Sigmoid colon (tissue), 6 donors: ENCODE measurements at regions not wholly inside any gene's neighbourhood (a gene's known extent, or its start where the extent isn't known, plus 50 kb on each side); places are given as distances from the start of the nearest gene placed in this dataset.

Experiments
- DNase-seq: peaks from one replicate; pipeline ENCODE4 v3.0.0-alpha.2; 2019
- H3K27ac ChIP-seq, 4 donors: fragments of 200-600 bp; sonication (generic); one replicate each; pipeline ENCODE4 v1.5.1; 2016 to 2019; ENCODE audit warnings: mild to moderate bottlenecking in 1 of 4
- H3K27me3 ChIP-seq, 3 donors: fragments of 200-600 bp; sonication (generic); one replicate each; pipeline ENCODE4 v1.5.1; 2019; ENCODE audit warnings: mild to moderate bottlenecking in 1 of 3
- H3K36me3 ChIP-seq, 4 donors: fragments of 200-600 bp; sonication (generic); one replicate each; pipeline ENCODE4 v1.5.1; 2016 to 2019
- H3K4me1 ChIP-seq, 4 donors: fragments of 200-600 bp; sonication (generic); one replicate each; pipeline ENCODE4 v1.5.1; 2017 to 2019
- H3K4me3 ChIP-seq, 4 donors: fragments of 200-600 bp; sonication (generic); one replicate each; pipeline ENCODE4 v1.5.1; 2017 to 2019; ENCODE audit warnings: mild to moderate bottlenecking in 2 of 4, moderate library complexity in 1 of 4
- H3K9me3 ChIP-seq, 4 donors: fragments of 200-600 bp in 3 of 4; sonication (generic) in 3 of 4; one replicate each; pipeline versions ENCODE4 v1.5.1 to v1.6.1; 2013 to 2019
- CTCF ChIP-seq, 4 experiments: fragments of 450-650 bp in 3 of 4; fragments of 200-600 bp in 1 of 4; IDR thresholded peaks; one replicate each; pipeline ENCODE4 v1.5.1; 2016 to 2019; ENCODE audit warnings: antibody characterized with exemption in 4 of 4, mild to moderate bottlenecking in 3 of 4, moderate library complexity in 2 of 4
- EP300 ChIP-seq, 4 donors: sonication (generic); formaldehyde crosslinking; IDR thresholded peaks; one replicate each; pipeline ENCODE4 v1.6.1; 2017; ENCODE audit warnings: antibody characterized with exemption in 4 of 4
- POLR2A ChIP-seq, 2 donors: fragments of 450-650 bp; IDR thresholded peaks; one replicate each; pipeline ENCODE4 v1.6.1; 2016; ENCODE audit warnings: antibody characterized with exemption in 2 of 2, mild to moderate bottlenecking in 2 of 2, moderate library complexity in 2 of 2
- POLR2AphosphoS5 ChIP-seq, 4 donors: sonication (generic); formaldehyde crosslinking; IDR thresholded peaks; one replicate each; pipeline ENCODE4 v1.6.1; 2017; ENCODE audit warnings: antibody characterized with exemption in 4 of 4
- WGBS, 2 donors: extraction: QIAGEN DNeasy Blood & Tissue Kit; methylation state at CpG; one replicate each; pipeline ENCODE4 v1.1.7; 2013; 5-methylcytosine and 5-hydroxymethylcytosine counted together
- intact Hi-C: fragments of 100-400 bp; cut with DNase I; formaldehyde crosslinking; loops from one replicate; pipeline ENCODE4 v1.15.1; 2023
- donor health status: healthy with polysubstance abuse.
- donor health status: healthy.

- no peaks in the 10 kb centered on the region for H3K4me1 ChIP-seq
- 74 to 82% methylated on average over 6 of the region's 6 CpGs for WGBS, 2 donors
- TF ChIP-seq POLR2A (IDR thresholded peaks at IDR 0.05), result no peak
- TF ChIP-seq EP300 (IDR thresholded peaks at IDR 0.05), result no peak
- no peak for TF ChIP-seq CTCF (IDR thresholded peaks at IDR 0.05)
- no peak for TF ChIP-seq POLR2AphosphoS5 (IDR thresholded peaks at IDR 0.05)
- no peak overlapping the region for H3K4me3 ChIP-seq
- H3K27ac ChIP-seq, result no peak overlapping the region
- H3K9me3 ChIP-seq, result no peaks in the 10 kb centered on the region
- intact Hi-C loops, result no loop called here
- no peaks in the 10 kb centered on the region for H3K27me3 ChIP-seq
- DNase-seq, result no peak
- no peaks in the 10 kb centered on the region for H3K36me3 ChIP-seq
These were observed 88.7 kb upstream of the TEX51 start for GRCh38 chr2:126810001-126810400.

GRCh38 chr2:126811101-126811500 is 87.6 kb upstream of the TEX51 start:
- no peaks in the 10 kb centered on the region for H3K36me3 ChIP-seq
- no peak for DNase-seq
- no peaks in the 10 kb centered on the region for H3K27me3 ChIP-seq
- no peak overlapping the region for H3K4me3 ChIP-seq
- H3K27ac ChIP-seq, result no peak overlapping the region
- TF ChIP-seq CTCF (IDR thresholded peaks at IDR 0.05), result no peak
- TF ChIP-seq EP300 (IDR thresholded peaks at IDR 0.05), result no peak
- TF ChIP-seq POLR2A (IDR thresholded peaks at IDR 0.05), result no peak
- TF ChIP-seq POLR2AphosphoS5 (IDR thresholded peaks at IDR 0.05), result no peak
- no peaks in the 10 kb centered on the region for H3K9me3 ChIP-seq
- intact Hi-C loops, result no loop called here
- H3K4me1 ChIP-seq, result no peaks in the 10 kb centered on the region
- WGBS, 2 donors, result 59 to 73% methylated on average over 6 of the region's 6 CpGs

GRCh38 chr2:126817172-126817571 is 81.5 kb upstream of the TEX51 start:
- DNase-seq, result no peak
- WGBS, 2 donors, result 88 to 92% methylated on average over 3 of the region's 3 CpGs
- H3K27ac ChIP-seq, result no peak overlapping the region
- H3K36me3 ChIP-seq, result no peaks in the 10 kb centered on the region
- TF ChIP-seq POLR2AphosphoS5 (IDR thresholded peaks at IDR 0.05) (no peak), CTCF (IDR thresholded peaks at IDR 0.05) (no peak), POLR2A (IDR thresholded peaks at IDR 0.05) (no peak), EP300 (IDR thresholded peaks at IDR 0.05) (no peak)
- intact Hi-C loops, result no loop called here
- no peaks in the 10 kb centered on the region for H3K27me3 ChIP-seq
- H3K4me1 ChIP-seq, result no peaks in the 10 kb centered on the region
- H3K9me3 ChIP-seq, result no peaks in the 10 kb centered on the region
- H3K4me3 ChIP-seq, result no peak overlapping the region

- no peaks in the 10 kb centered on the region for H3K4me1 ChIP-seq
- no peaks in the 10 kb centered on the region for H3K27me3 ChIP-seq
- DNase-seq, result peak; percentile 8
- no peak overlapping the region for H3K27ac ChIP-seq
- no peaks in the 10 kb centered on the region for H3K9me3 ChIP-seq
- H3K36me3 ChIP-seq, result no peaks in the 10 kb centered on the region
- intact Hi-C loops, result no loop called here
- no peak overlapping the region for H3K4me3 ChIP-seq
- TF ChIP-seq POLR2A (IDR thresholded peaks at IDR 0.05) (no peak), CTCF (IDR thresholded peaks at IDR 0.05) (no peak), EP300 (IDR thresholded peaks at IDR 0.05) (no peak), POLR2AphosphoS5 (IDR thresholded peaks at IDR 0.05) (no peak)
- WGBS, 2 donors, result 66 to 85% methylated on average over 8 of the region's 8 CpGs
These were observed 76.6 kb upstream of the TEX51 start for GRCh38 chr2:126822115-126822514.

- Histone ChIP-seq H3K4me1 (no peaks in the 10 kb centered on the region), H3K27me3 (no peaks in the 10 kb centered on the region), H3K4me3 (no peak overlapping the region), H3K36me3 (no peaks in the 10 kb centered on the region), H3K27ac (no peak overlapping the region), H3K9me3 (no peaks in the 10 kb centered on the region)
- TF ChIP-seq POLR2A (IDR thresholded peaks at IDR 0.05), result no peak
- no peak for TF ChIP-seq POLR2AphosphoS5 (IDR thresholded peaks at IDR 0.05)
- no peak for TF ChIP-seq EP300 (IDR thresholded peaks at IDR 0.05)
- no peak for TF ChIP-seq CTCF (IDR thresholded peaks at IDR 0.05)
- WGBS, 2 donors, result 57 to 75% methylated on average over 5 of the region's 5 CpGs
- peak; percentile 50 for DNase-seq
- intact Hi-C loops, result no loop called here
These were observed 75.8 kb upstream of the TEX51 start for GRCh38 chr2:126822921-126823320.
